C1 segment of cervical spinal cord (tissue), 14 donors: ENCODE measurements at regions not wholly inside any gene's neighbourhood (a gene's known extent, or its start where the extent isn't known, plus 50 kb on each side); places are given as distances from the start of the nearest gene placed in this dataset.

Source experiments
- DNase-seq, 14 donors: peaks; one replicate each; lab custom pipeline; 2025; lab: John Stamatoyannopoulos, UW

- DNase-seq, result peak in 1 of 14 donors; percentile 40
Observed at GRCh38 chr2:9738535-9739496, 104.5 kb upstream of the TAF1B start.

- no peak for DNase-seq
Observed at GRCh38 chr2:9739531-9739964, 103.7 kb upstream of the TAF1B start.

- no peak for DNase-seq
Observed at GRCh38 chr2:9740382-9741073, 102.7 kb upstream of the TAF1B start.

- no peak for DNase-seq
Observed at GRCh38 chr2:9741110-9741509, 102.2 kb upstream of the TAF1B start.

GRCh38 chr2:9742601-9743000 is 100.7 kb upstream of the TAF1B start:
- DNase-seq, result no peak

- DNase-seq, result no peak
Observed at GRCh38 chr2:9744256-9745004, 98.8 kb upstream of the TAF1B start.

- no peak for DNase-seq
Observed at GRCh38 chr2:9745153-9745899, 97.9 kb upstream of the TAF1B start.

GRCh38 chr2:9747396-9747795 is 95.9 kb upstream of the TAF1B start:
- no peak for DNase-seq

GRCh38 chr2:9748577-9748976 is 94.7 kb upstream of the TAF1B start:
- no peak for DNase-seq

- no peak for DNase-seq
Observed at GRCh38 chr2:9749546-9750223, 93.6 kb upstream of the TAF1B start.

GRCh38 chr2:9750224-9751215 is 92.8 kb upstream of the TAF1B start:
- no peak for DNase-seq

- DNase-seq, result no peak
Observed at GRCh38 chr2:9751831-9752230, 91.4 kb upstream of the TAF1B start.

- DNase-seq, result no peak
Observed at GRCh38 chr2:9752441-9753275, 90.6 kb upstream of the TAF1B start.

- DNase-seq, result peak in 2 of 14 donors; percentile 56 to 68
Observed at GRCh38 chr2:9753276-9753600, 90.0 kb upstream of the TAF1B start.

- no peak for DNase-seq
Observed at GRCh38 chr2:9753665-9754531, 89.4 kb upstream of the TAF1B start.

GRCh38 chr2:9754532-9754887 is 88.8 kb upstream of the TAF1B start:
- DNase-seq, result no peak

- DNase-seq, result no peak
Observed at GRCh38 chr2:9755008-9755407, 88.3 kb upstream of the TAF1B start.

- no peak for DNase-seq
Observed at GRCh38 chr2:9755638-9756037, 87.6 kb upstream of the TAF1B start.
